Hepatocyte (in vitro differentiated cells): ENCODE measurements at regions not wholly inside any gene's neighbourhood (a gene's known extent, or its start where the extent isn't known, plus 50 kb on each side); places are given as distances from the start of the nearest gene placed in this dataset.
"Not testable (repeated sequence)": the region's sequence is repeated elsewhere in the genome, so short reads cannot be mapped to it uniquely, and the experiment has no call there.

Experiments used
- DNase-seq: peaks from one replicate; pipeline ENCODE4 v3.0.0-alpha.2; 2016; ENCODE audit warnings: low spot score
- H2AFZ ChIP-seq: fragments of 200-600 bp; sonication (generic); 2 replicates; pipeline ENCODE4 v1.6.0; 2016; ENCODE audit warnings: antibody characterized with exemption, mild to moderate bottlenecking
- H3K27ac ChIP-seq: fragments of 200-600 bp; sonication (generic); 2 replicates; pipeline ENCODE4 v1.5.1; 2016; ENCODE audit warnings: mild to moderate bottlenecking
- H3K27me3 ChIP-seq: fragments of 200-600 bp; sonication (generic); 2 replicates; pipeline ENCODE4 v1.6.1; 2016
- H3K36me3 ChIP-seq: fragments of 200-600 bp; sonication (generic); replicated peaks from 2 replicates; pipeline ENCODE4 v1.5.1; 2016; ENCODE audit warnings: low read depth; ENCODE audit not compliant: insufficient read depth
- H3K4me1 ChIP-seq: fragments of 200-600 bp; sonication (generic); 2 replicates; pipeline ENCODE4 v1.5.1; 2016; ENCODE audit warnings: mild to moderate bottlenecking, moderate library complexity; ENCODE audit not compliant: insufficient read depth
- H3K4me2 ChIP-seq: fragments of 200-600 bp; sonication (generic); 2 replicates; pipeline ENCODE4 v1.6.0; 2016
- H3K4me3 ChIP-seq: fragments of 200-600 bp; sonication (generic); 2 replicates; pipeline ENCODE4 v1.5.1; 2016; ENCODE audit warnings: mild to moderate bottlenecking
- H3K79me2 ChIP-seq: fragments of 200-600 bp; sonication (generic); 2 replicates; pipeline ENCODE4 v1.6.0; 2017; ENCODE audit warnings: mild to moderate bottlenecking
- H3K9me2 ChIP-seq: fragments of 200-600 bp; sonication (generic); replicated peaks from 2 replicates; pipeline ENCODE4 v1.6.0; 2017; ENCODE audit warnings: mild to moderate bottlenecking; ENCODE audit not compliant: insufficient read depth
- H3K9me3 ChIP-seq: fragments of 200-600 bp; sonication (generic); 2 replicates; pipeline ENCODE4 v1.5.1; 2016; ENCODE audit warnings: low read depth, mild to moderate bottlenecking
- H4K20me1 ChIP-seq: fragments of 200-600 bp; sonication (generic); 2 replicates; pipeline ENCODE4 v1.6.0; 2016; ENCODE audit warnings: mild to moderate bottlenecking; ENCODE audit not compliant: insufficient read depth, poor library complexity, severe bottlenecking
- CTCF ChIP-seq: fragments of 200-600 bp; sonication (generic); IDR thresholded peaks from 2 replicates; pipeline ENCODE4 v1.5.1; 2016; ENCODE audit warnings: antibody characterized with exemption, mild to moderate bottlenecking; ENCODE audit not compliant: poor library complexity
- EZH2 ChIP-seq: fragments of 200-600 bp; sonication (generic); IDR thresholded peaks from 2 replicates; pipeline ENCODE4 v1.6.1; 2016; ENCODE audit warnings: antibody characterized with exemption, mild to moderate bottlenecking, borderline replicate concordance
- EZH2phosphoT487 ChIP-seq: fragments of 200-600 bp; sonication (generic); IDR thresholded peaks from one replicate; pipeline ENCODE4 v1.6.1; 2018; ENCODE audit warnings: antibody characterized with exemption, mild to moderate bottlenecking, low read depth, moderate library complexity; ENCODE audit not compliant: unreplicated experiment, severe bottlenecking
- WGBS: methylation state at CpG from one replicate; pipeline ENCODE4 v1.1.6; 2016; ENCODE audit warnings: low lambda C conversion rate; ENCODE audit errors: missing lambda C conversion rate; 5-methylcytosine and 5-hydroxymethylcytosine counted together

GRCh38 chr17:6927290-6928126 lies 68.3 kb upstream of the ALOX12 start:
- TF ChIP-seq CTCF (no peak), EZH2phosphoT487 (no peak), EZH2 (no peak)
- no peaks in the 10 kb centered on the region for H3K9me2 ChIP-seq
- H3K4me2 ChIP-seq = no peak overlapping the region
- no peak for DNase-seq
- H3K27ac ChIP-seq = no peak overlapping the region
- no peaks in the 10 kb centered on the region for H3K36me3 ChIP-seq
- no peaks in the 10 kb centered on the region for H3K27me3 ChIP-seq
- 84% methylated on average over 2 of the region's 2 CpGs for WGBS
- peaks cover 5% of the 10 kb centered on the region for H3K9me3 ChIP-seq
- no peaks in the 10 kb centered on the region for H4K20me1 ChIP-seq
- H3K4me3 ChIP-seq = no peak overlapping the region
- H3K79me2 ChIP-seq = no peaks in the 10 kb centered on the region
- no peaks in the 10 kb centered on the region for H3K4me1 ChIP-seq
- no peak overlapping the region for H2AFZ ChIP-seq

- no peak overlapping the region for H3K4me3 ChIP-seq
- DNase-seq = no peak
- peaks cover 5% of the 10 kb centered on the region for H3K9me3 ChIP-seq
- H3K36me3 ChIP-seq = no peaks in the 10 kb centered on the region
- H2AFZ ChIP-seq = no peak overlapping the region
- H3K27ac ChIP-seq = no peak overlapping the region
- H3K79me2 ChIP-seq = no peaks in the 10 kb centered on the region
- no peak for TF ChIP-seq CTCF
- TF ChIP-seq EZH2phosphoT487 = no peak
- no peak for TF ChIP-seq EZH2
- H3K4me1 ChIP-seq = no peaks in the 10 kb centered on the region
- H3K27me3 ChIP-seq = no peaks in the 10 kb centered on the region
- no peaks in the 10 kb centered on the region for H4K20me1 ChIP-seq
- H3K4me2 ChIP-seq = no peak overlapping the region
- no peaks in the 10 kb centered on the region for H3K9me2 ChIP-seq
Observed at GRCh38 chr17:6928193-6928592, 67.7 kb upstream of the ALOX12 start.

- H3K27me3 ChIP-seq = no peaks in the 10 kb centered on the region
- H3K4me3 ChIP-seq = no peak overlapping the region
- H3K4me1 ChIP-seq = no peaks in the 10 kb centered on the region
- H3K27ac ChIP-seq = no peak overlapping the region
- H3K36me3 ChIP-seq = no peaks in the 10 kb centered on the region
- no peak overlapping the region for H3K4me2 ChIP-seq
- no peak for DNase-seq
- no peak overlapping the region for H2AFZ ChIP-seq
- TF ChIP-seq EZH2 (no peak), CTCF (no peak), EZH2phosphoT487 (no peak)
- no peaks in the 10 kb centered on the region for H3K79me2 ChIP-seq
- no peaks in the 10 kb centered on the region for H3K9me3 ChIP-seq
- no peaks in the 10 kb centered on the region for H4K20me1 ChIP-seq
- H3K9me2 ChIP-seq = no peaks in the 10 kb centered on the region
Observed at GRCh38 chr17:6930749-6931148, 65.1 kb upstream of the ALOX12 start.

GRCh38 chr17:6934544-6934943 lies 61.3 kb upstream of the ALOX12 start:
- H4K20me1 ChIP-seq, H3K79me2 ChIP-seq, H3K9me3 ChIP-seq, H3K36me3 ChIP-seq, H3K4me2 ChIP-seq, H3K27me3 ChIP-seq, H3K4me1 ChIP-seq, H3K27ac ChIP-seq, DNase-seq, H3K9me2 ChIP-seq, H2AFZ ChIP-seq, H3K4me3 ChIP-seq: not testable (repeated sequence)
- WGBS = 43% methylated on average over 2 of the region's 2 CpGs
